K562 (cell line): ENCODE measurements at regions not wholly inside any gene's neighbourhood (a gene's known extent, or its start where the extent isn't known, plus 50 kb on each side); places are given as distances from the start of the nearest gene placed in this dataset.

Experiments
- ATAC-seq: fragments of 200-7000 bp; cut with Tn5 transposase; 3 replicates; pipeline ENCODE4 v1.9.1; 2020; ENCODE audit warnings: moderate library complexity
- BruUV-seq: library from RNA; stranded (reverse); fragments of 400-500 nt; replicated peaks from 2 replicates; lab custom pipeline; 2021; lab: Mats Ljungman, UMichigan
- CTCF ChIA-PET: fragments of 300-600 bp; formaldehyde crosslinking; extraction: SDS; loops from one replicate; lab custom pipeline; 2021; ENCODE audit warnings: low intra/inter-chr PET ratio; lab: Yijun Ruan, JAX
- POLR2A ChIA-PET: fragments of 300-600, 350-650 bp; sonication (Branson Sonifier 250); formaldehyde crosslinking; extraction: SDS; loops from one replicate; lab custom pipeline; 2021; ENCODE audit warnings: antibody characterized with exemption, inconsistent platforms; lab: Yijun Ruan, JAX
- DNase-seq, 4 experiments: peaks; one replicate each; pipeline versions ENCODE4 v3.0.0 to v3.0.0-alpha.2; 2011 to 2018; ENCODE audit warnings: low spot score in 3 of 4, mixed read lengths in 3 of 4; ENCODE audit errors: extremely low read depth in 1 of 4
- FAIRE-seq: peaks from 2 replicates; lab custom pipeline; 2011; peaks lifted over from hg19 to GRCh38; lab: Jason Lieb, UNC
- H2AFZ ChIP-seq: 2 replicates; pipeline ENCODE4 v1.6.0; 2011; ENCODE audit warnings: low read depth, low read length, control low read depth, inconsistent platforms
- H3K27ac ChIP-seq: fragments of 200-600 bp; 3 replicates; pipeline ENCODE4 v1.8.0; 2011; ENCODE audit warnings: low read depth, mild to moderate bottlenecking, control low read depth, inconsistent platforms, low read length, moderate library complexity, mixed read lengths; ENCODE audit errors: extremely low read depth
- H3K27me3 ChIP-seq, 2 experiments: fragments of 300-600 bp in 1 of 2; 2 replicates in 1 of 2; 3 replicates in 1 of 2; pipeline versions ENCODE4 v1.6.0 to v1.8.0; 2011; ENCODE audit warnings: inconsistent platforms in 2 of 2, low read length in 2 of 2, mild to moderate bottlenecking in 1 of 2, mixed read lengths in 1 of 2, moderate library complexity in 1 of 2; ENCODE audit not compliant: control insufficient read depth in 2 of 2, insufficient read depth in 2 of 2
- H3K36me3 ChIP-seq: fragments of 300-600 bp; 3 replicates; pipeline ENCODE4 v1.8.0; 2011; ENCODE audit warnings: mild to moderate bottlenecking, low read length, inconsistent platforms; ENCODE audit not compliant: control insufficient read depth, insufficient read depth
- H3K4me1 ChIP-seq, 2 experiments: fragments of 200-600 bp in 1 of 2; replicated peaks in 1 of 2; 2 replicates in 1 of 2; 3 replicates in 1 of 2; pipeline versions ENCODE4 v1.5.1 to v1.8.0; 2011; ENCODE audit warnings: inconsistent platforms in 2 of 2, low read length in 2 of 2, mild to moderate bottlenecking in 1 of 2, mixed read lengths in 1 of 2, moderate library complexity in 1 of 2; ENCODE audit not compliant: control insufficient read depth in 2 of 2, insufficient read depth in 2 of 2
- H3K4me2 ChIP-seq: 2 replicates; pipeline ENCODE4 v1.6.1; 2011; ENCODE audit warnings: low read length, control low read depth, inconsistent platforms, mixed read lengths; ENCODE audit not compliant: insufficient read depth
- H3K4me3 ChIP-seq: fragments of 200-600 bp; sonication (generic), shearing (Covaris generic); 2 replicates; pipeline ENCODE4 v1.5.1; 2016; ENCODE audit warnings: control low read depth, inconsistent platforms
- H3K79me2 ChIP-seq: fragments of 200-600 bp; 3 replicates; pipeline ENCODE4 v1.8.0; 2011; ENCODE audit warnings: low read length, inconsistent platforms; ENCODE audit not compliant: control insufficient read depth, insufficient read depth
- H3K9ac ChIP-seq, 2 experiments: 2 replicates each; pipeline versions ENCODE4 v1.6.0 to v1.6.1; 2011; ENCODE audit warnings: low read depth in 2 of 2, low read length in 2 of 2, control low read depth in 1 of 2, inconsistent platforms in 1 of 2, mild to moderate bottlenecking in 1 of 2, mixed read lengths in 1 of 2; ENCODE audit not compliant: insufficient read depth in 1 of 2
- H3K9me1 ChIP-seq: one replicate; pipeline ENCODE4 v1.6.0; 2011; ENCODE audit warnings: inconsistent platforms, mild to moderate bottlenecking, low read length, moderate library complexity; ENCODE audit not compliant: control insufficient read depth, insufficient read depth
- H3K9me3 ChIP-seq: replicated peaks from 2 replicates; pipeline ENCODE4 v1.5.1; 2011; ENCODE audit warnings: low read depth, low read length, inconsistent platforms; ENCODE audit not compliant: control insufficient read depth, insufficient read depth
- H4K20me1 ChIP-seq: replicated peaks from 2 replicates; pipeline ENCODE4 v1.6.1; 2011; ENCODE audit warnings: low read length, inconsistent platforms, mixed read lengths; ENCODE audit not compliant: control insufficient read depth, insufficient read depth
- ARNT ChIP-seq, 2 experiments: fragments of 450-650 bp; IDR thresholded peaks; 2 replicates each; pipeline ENCODE4 v1.6.1; 2016; ENCODE audit warnings: mild to moderate bottlenecking in 1 of 2
- C11orf30 ChIP-seq: fragments of 450-650 bp; IDR thresholded peaks from 2 replicates; pipeline ENCODE4 v1.6.1; 2016; ENCODE audit warnings: low read depth, mild to moderate bottlenecking
- CREB3L1 ChIP-seq: fragments of 450-650 bp; IDR thresholded peaks from 2 replicates; pipeline ENCODE4 v1.6.1; 2014; ENCODE audit warnings: low read depth, mild to moderate bottlenecking, moderate library complexity, borderline replicate concordance
- HNRNPUL1 ChIP-seq: fragments of 200-400 bp; formaldehyde crosslinking; IDR thresholded peaks from 2 replicates; pipeline ENCODE4 v1.6.1; 2017; ENCODE audit warnings: low read length
- MAFG ChIP-seq: fragments of 450-650 bp; conservative IDR thresholded peaks from 2 replicates; pipeline ENCODE4 v1.6.1; 2016; ENCODE audit warnings: missing genetic modification characterization, missing compliant biosample characterization
- NCOA4 ChIP-seq: fragments of 450-650 bp; IDR thresholded peaks from 2 replicates; pipeline ENCODE4 v1.6.1; 2018; ENCODE audit warnings: mild to moderate bottlenecking; ENCODE audit not compliant: partially characterized antibody
- NCOR1 ChIP-seq: fragments of 450-650 bp; IDR thresholded peaks from 2 replicates; pipeline ENCODE4 v1.6.1; 2016; ENCODE audit warnings: mild to moderate bottlenecking, moderate library complexity
- PATZ1 ChIP-seq: fragments of 250-450 bp; sonication (Bioruptor Pico); IDR thresholded peaks from 2 replicates; pipeline ENCODE4 v1.5.0; 2020; ENCODE audit warnings: mild to moderate bottlenecking, borderline replicate concordance
- RBM17 ChIP-seq: fragments of 200-400 bp; formaldehyde crosslinking; IDR thresholded peaks from 2 replicates; pipeline ENCODE4 v1.6.1; 2017; ENCODE audit warnings: low read depth, mild to moderate bottlenecking, low read length, borderline replicate concordance
- SMAD2 ChIP-seq: fragments of 150-350 bp; IDR thresholded peaks from 2 replicates; pipeline ENCODE4 v1.6.1; 2014; ENCODE audit warnings: low read depth, mild to moderate bottlenecking, low read length
- STAT5B ChIP-seq: fragments of 250-450 bp; sonication (Bioruptor Pico); IDR thresholded peaks from 2 replicates; pipeline ENCODE4 v1.8.0; 2021; ENCODE audit warnings: mild to moderate bottlenecking, inconsistent platforms
- TOE1 ChIP-seq, 2 experiments: fragments of 450-650 bp in 1 of 2; sonication (generic) in 1 of 2; formaldehyde crosslinking in 1 of 2; IDR thresholded peaks; 2 replicates each; pipeline versions ENCODE4 v1.7.1 to v1.8.0; 2016 to 2022; ENCODE audit warnings: borderline replicate concordance in 2 of 2, mild to moderate bottlenecking in 2 of 2, antibody characterized with exemption in 1 of 2, inconsistent platforms in 1 of 2, low read depth in 1 of 2, missing genetic modification reagents in 1 of 2, moderate library complexity in 1 of 2
- ZNF316 ChIP-seq: fragments of 450-650 bp; IDR thresholded peaks from 2 replicates; pipeline ENCODE4 v1.6.1; 2016
- ZNF511 ChIP-seq: sonication (generic); formaldehyde crosslinking; IDR thresholded peaks from 2 replicates; pipeline ENCODE4 v1.8.0; 2022; ENCODE audit warnings: mild to moderate bottlenecking, missing genetic modification reagents
- WGBS: fragments of 100-300 bp; shearing (Covaris generic); methylation state at CpG from one replicate; pipeline ENCODE4 v1.1.6; 2016; ENCODE audit warnings: low coverage, mixed read lengths; ENCODE audit not compliant: insufficient coverage; ENCODE audit errors: missing lambda C conversion rate; 5-methylcytosine and 5-hydroxymethylcytosine counted together
- in situ Hi-C: fragments of 300-500 bp; cut with MboI; formaldehyde crosslinking; loops from 4 replicates; pipeline ENCODE4 v1.15.0; 2018; ENCODE audit warnings: inconsistent platforms, mixed read lengths
- intact Hi-C: fragments of 100-400 bp; cut with micrococcal nuclease; formaldehyde crosslinking; loops from 2 replicates; pipeline ENCODE4 v1.14.2; 2022

GRCh38 chr13:57935965-57936364, 304.4 kb downstream of the PCDH17 start:
- TF ChIP-seq STAT5B (no peak), NCOR1 (no peak), SMAD2 (no peak), MAFG (tag) (0 out of 2 replicates have a peak, but pooled peaks have one; percentile 10), ZNF316 (peak; percentile 81), C11orf30 (peak; percentile 32; the same call in 1 of the 2 replicates)
- POLR2A ChIA-PET, result no interaction called here

GRCh38 chr13:57946361-57946760, 314.8 kb downstream of the PCDH17 start:
- FAIRE-seq (no peak), DNase-seq (no peak), ATAC-seq (no peak)
- no peak overlapping the region for H3K27ac ChIP-seq
- intact Hi-C loops, result no loop called here
- ChIA-PET POLR2A (no interaction called here), CTCF (no interaction called here)
- no peaks in the 10 kb centered on the region for H4K20me1 ChIP-seq
- no peak overlapping the region for H2AFZ ChIP-seq
- no peaks in the 10 kb centered on the region for H3K27me3 ChIP-seq
- H3K4me2 ChIP-seq, result no peak overlapping the region
- H3K9me3 ChIP-seq, result no peaks in the 10 kb centered on the region
- no peak overlapping the region for H3K9ac ChIP-seq
- no peaks in the 10 kb centered on the region for H3K79me2 ChIP-seq
- no TSS peak for BruUV-seq
- no peak overlapping the region for H3K4me3 ChIP-seq
- H3K36me3 ChIP-seq, result no peaks in the 10 kb centered on the region
- in situ Hi-C loops, result no loop called here
- 0% methylated on average over 1 of the region's 1 CpG for WGBS
- no peaks in the 10 kb centered on the region for H3K9me1 ChIP-seq
- no peaks in the 10 kb centered on the region for H3K4me1 ChIP-seq
- TF ChIP-seq PATZ1, result no peak
- TF ChIP-seq TOE1 (IDR thresholded peaks at IDR 0.05; ENCODE audit: borderline replicate concordance), result no peak
- TF ChIP-seq TOE1 (CRISPR knock-in tag; IDR thresholded peaks at IDR 0.05; ENCODE audit: borderline replicate concordance, low read depth), result no peak
- no peak for TF ChIP-seq RBM17
- no peak for TF ChIP-seq HNRNPUL1
- no peak for TF ChIP-seq ARNT (IDR thresholded peaks at IDR 0.05)
- TF ChIP-seq CREB3L1, result no peak
- TF ChIP-seq ZNF511 (CRISPR knock-in tag), result no peak
- no peak for TF ChIP-seq NCOA4

More at GRCh38 chr13:57935965-57936364, 304.4 kb downstream of the PCDH17 start:
- no peaks in the 10 kb centered on the region for H3K36me3 ChIP-seq
- no peak overlapping the region for H3K27ac ChIP-seq
- no peak overlapping the region for H3K4me2 ChIP-seq
- H3K9me1 ChIP-seq, result no peaks in the 10 kb centered on the region
- DNase-seq (no peak), FAIRE-seq (no peak), ATAC-seq (no peak)
- H3K9ac ChIP-seq, result no peak overlapping the region
- H4K20me1 ChIP-seq, result no peaks in the 10 kb centered on the region
- WGBS, result 3% methylated on average over 3 of the region's 3 CpGs
- intact Hi-C loops, result no loop called here
- H3K79me2 ChIP-seq, result no peaks in the 10 kb centered on the region
- H3K9me3 ChIP-seq, result no peaks in the 10 kb centered on the region
- CTCF ChIA-PET, result no interaction called here
- H3K4me3 ChIP-seq, result no peak overlapping the region
- H3K27me3 ChIP-seq, result no peaks in the 10 kb centered on the region
- H2AFZ ChIP-seq, result no peak overlapping the region
- BruUV-seq, result no TSS peak
- no peaks in the 10 kb centered on the region for H3K4me1 ChIP-seq
- in situ Hi-C loops, result no loop called here
